GM18502 (cell line): ENCODE measurements at regions not wholly inside any gene's neighbourhood (a gene's known extent, or its start where the extent isn't known, plus 50 kb on each side); places are given as distances from the start of the nearest gene placed in this dataset.
"Not testable (repeated sequence)": the region's sequence is repeated elsewhere in the genome, so short reads cannot be mapped to it uniquely, and the experiment has no call there.

ENCODE experiments used
- ATAC-seq: cut with Tn5 transposase; IDR thresholded peaks from one replicate; pipeline ENCODE4 v1.9.1; 2021; ENCODE audit warnings: mild to moderate bottlenecking; ENCODE audit not compliant: unreplicated experiment, poor library complexity

- not testable (repeated sequence) for ATAC-seq
These were observed 55.3 kb upstream of the PDZD8 start for GRCh38 chr10:117430535-117430934.

GRCh38 chr10:117429643-117430265 is 54.5 kb upstream of the PDZD8 start:
- no peak for ATAC-seq

GRCh38 chr10:117427356-117427755 is 52.1 kb upstream of the PDZD8 start:
- ATAC-seq, result no peak

GRCh38 chr10:117425974-117426566 is 50.8 kb upstream of the PDZD8 start:
- ATAC-seq, result no peak

- ATAC-seq, result no peak
These were observed 49.8 kb upstream of the PDZD8 start for GRCh38 chr10:117424883-117425649.
